ENCODE measurements at regions not wholly inside any gene's neighbourhood (a gene's known extent, or its start where the extent isn't known, plus 50 kb on each side); places are given as distances from the start of the nearest gene placed in this dataset.

GRCh38 chr5:100252037-100252436 lies 283.1 kb upstream of the FAM174A start:
- Histone ChIP-seq H2AFZ (ENCODE audit: low read length) (no peak overlapping the region), H2BK120ac (ENCODE audit: low read depth, low read length, poor library complexity, severe bottlenecking) (no peak overlapping the region), H3K79me2 (ENCODE audit: insufficient read depth, low read length) (no peaks in the 10 kb centered on the region), H3K4ac (ENCODE audit: low read depth, low read length) (no peak overlapping the region), H2BK15ac (ENCODE audit: low read depth, low read length) (no peak overlapping the region), H3K4me1 (ENCODE audit: insufficient read depth, low read length) (no peaks in the 10 kb centered on the region), H3K4me2 (ENCODE audit: insufficient read depth, insufficient read length, low read length) (no peak overlapping the region), H3K27me3 (ENCODE audit: insufficient read depth, low read length) (no peaks in the 10 kb centered on the region), H3K9ac (ENCODE audit: extremely low read depth, insufficient read length, low read length) (no peak overlapping the region), H3T11ph (ENCODE audit: low read length) (no peak overlapping the region), H3K79me1 (ENCODE audit: insufficient read depth, low read depth, low read length, poor library complexity, severe bottlenecking) (no peaks in the 10 kb centered on the region), H2BK12ac (ENCODE audit: insufficient read length, low read depth, low read length) (no peak overlapping the region), H3K23me2 (ENCODE audit: insufficient read length, low read depth, low read length, poor library complexity, severe bottlenecking) (no peaks in the 10 kb centered on the region), H2BK20ac (ENCODE audit: low read depth, low read length, poor library complexity, severe bottlenecking) (no peak overlapping the region), H4K91ac (ENCODE audit: insufficient read length, low read depth, low read length) (no peak overlapping the region), H4K8ac (replicated peaks; ENCODE audit: insufficient read length, low read depth, low read length) (no peak overlapping the region), H4K5ac (ENCODE audit: insufficient read length, low read depth, low read length) (no peak overlapping the region), H3K18ac (ENCODE audit: insufficient read length, low read depth, low read length) (no peak overlapping the region), H4K20me1 (ENCODE audit: control insufficient read depth, insufficient read depth, insufficient read length) (no peaks in the 10 kb centered on the region), H3K14ac (ENCODE audit: insufficient read depth, low read length) (no peak overlapping the region), H3K23ac (ENCODE audit: insufficient read length, low read depth, low read length) (no peak overlapping the region), H3K9me3 (ENCODE audit: control insufficient read depth, low read depth, low read length) (no peaks in the 10 kb centered on the region), H3K56ac (ENCODE audit: insufficient read length, low read depth, low read length) (no peak overlapping the region), H2BK5ac (ENCODE audit: insufficient read length, low read length) (no peak overlapping the region), H2AK5ac (ENCODE audit: insufficient read length, low read length) (no peak overlapping the region), H3K27ac (ENCODE audit: insufficient read length, low read depth, low read length) (no peak overlapping the region)
- DNase-seq = no peak
- TF ChIP-seq, protein P1, sequence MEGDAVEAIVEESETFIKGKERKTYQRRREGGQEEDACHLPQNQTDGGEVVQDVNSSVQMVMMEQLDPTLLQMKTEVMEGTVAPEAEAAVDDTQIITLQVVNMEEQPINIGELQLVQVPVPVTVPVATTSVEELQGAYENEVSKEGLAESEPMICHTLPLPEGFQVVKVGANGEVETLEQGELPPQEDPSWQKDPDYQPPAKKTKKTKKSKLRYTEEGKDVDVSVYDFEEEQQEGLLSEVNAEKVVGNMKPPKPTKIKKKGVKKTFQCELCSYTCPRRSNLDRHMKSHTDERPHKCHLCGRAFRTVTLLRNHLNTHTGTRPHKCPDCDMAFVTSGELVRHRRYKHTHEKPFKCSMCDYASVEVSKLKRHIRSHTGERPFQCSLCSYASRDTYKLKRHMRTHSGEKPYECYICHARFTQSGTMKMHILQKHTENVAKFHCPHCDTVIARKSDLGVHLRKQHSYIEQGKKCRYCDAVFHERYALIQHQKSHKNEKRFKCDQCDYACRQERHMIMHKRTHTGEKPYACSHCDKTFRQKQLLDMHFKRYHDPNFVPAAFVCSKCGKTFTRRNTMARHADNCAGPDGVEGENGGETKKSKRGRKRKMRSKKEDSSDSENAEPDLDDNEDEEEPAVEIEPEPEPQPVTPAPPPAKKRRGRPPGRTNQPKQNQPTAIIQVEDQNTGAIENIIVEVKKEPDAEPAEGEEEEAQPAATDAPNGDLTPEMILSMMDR (conservative IDR thresholded peaks at IDR 0.05) = no peak
- WGBS (ENCODE audit: extremely low coverage, insufficient read length, low lambda C conversion rate) = no CpG with 5 or more reads among the region's 3 CpGs
- no peak overlapping the region for H3K4me3 Mint-ChIP-seq
- H3K27me3 Mint-ChIP-seq (ENCODE audit: low read depth) = no peaks in the 10 kb centered on the region
- no peaks in the 10 kb centered on the region for H3K36me3 Mint-ChIP-seq (ENCODE audit: insufficient read depth in 1 of 3, low read depth in 3 of 3)
- peaks cover 3 to 7% of the 10 kb centered on the region in 2 experiments; a peak in 1 of 4 replicates for H3K4me1 Mint-ChIP-seq
- H3K27ac Mint-ChIP-seq = no peak overlapping the region
- H3K9me3 Mint-ChIP-seq = no peaks in the 10 kb centered on the region; a peak in 1 of 5 replicates
